SK-N-SH (cell line): ENCODE measurements at regions not wholly inside any gene's neighbourhood (a gene's known extent, or its start where the extent isn't known, plus 50 kb on each side); places are given as distances from the start of the nearest gene placed in this dataset.

ENCODE experiments used
- CTCF ChIP-seq: fragments of 200-600 bp; sonication (generic); IDR thresholded peaks from 2 replicates; pipeline ENCODE4 v1.6.1; 2017; ENCODE audit warnings: antibody characterized with exemption, mild to moderate bottlenecking, moderate library complexity
- GATA2 ChIP-seq: sonication (generic); formaldehyde crosslinking; IDR thresholded peaks from 2 replicates; pipeline ENCODE4 v1.5.0; 2020; ENCODE audit warnings: mild to moderate bottlenecking, missing genetic modification reagents
- JUND ChIP-seq: IDR thresholded peaks from 2 replicates; pipeline ENCODE4 v1.4.0; 2012
- TAF1 ChIP-seq: IDR thresholded peaks from 2 replicates; pipeline ENCODE4 v1.6.1; 2012; ENCODE audit warnings: low read depth, mild to moderate bottlenecking, low read length, moderate library complexity, borderline replicate concordance

- no peak for TF ChIP-seq JUND
- no peak for TF ChIP-seq GATA2 (CRISPR knock-in tag)
- no peak for TF ChIP-seq CTCF
- no peak for TF ChIP-seq TAF1
These were observed 98.2 kb upstream of the SLCO6A1 start for GRCh38 chr5:102596951-102597350.
